Osteoblast (primary cell): ENCODE measurements at regions not wholly inside any gene's neighbourhood (a gene's known extent, or its start where the extent isn't known, plus 50 kb on each side); places are given as distances from the start of the nearest gene placed in this dataset.
A peak's percentile ranks its signal among the peaks of the same experiment; 100 is the strongest.
"Not testable (repeated sequence)": the region's sequence is repeated elsewhere in the genome, so short reads cannot be mapped to it uniquely, and the experiment has no call there.

Source experiments
- DNase-seq: peaks from one replicate; pipeline ENCODE4 v3.0.0; 2011; ENCODE audit warnings: low spot score, mixed read lengths; ENCODE audit not compliant: insufficient read length; ENCODE audit errors: missing footprints
- H2AFZ ChIP-seq: 2 replicates; pipeline ENCODE4 v1.6.0; 2011; ENCODE audit warnings: mild to moderate bottlenecking, low read length
- H3K27ac ChIP-seq: 2 replicates; pipeline ENCODE4 v1.5.1; 2011; ENCODE audit warnings: mild to moderate bottlenecking, low read depth, low read length, moderate library complexity
- H3K27me3 ChIP-seq: 2 replicates; pipeline ENCODE4 v1.6.0; 2012; ENCODE audit warnings: mild to moderate bottlenecking, control low read depth, inconsistent platforms, low read length, moderate library complexity; ENCODE audit not compliant: insufficient read depth
- H3K36me3 ChIP-seq: 2 replicates; pipeline ENCODE4 v1.5.1; 2011; ENCODE audit warnings: mild to moderate bottlenecking, low read length, control low read depth, moderate library complexity; ENCODE audit not compliant: insufficient read depth
- H3K4me1 ChIP-seq: 2 replicates; pipeline ENCODE4 v1.5.1; 2011; ENCODE audit warnings: mild to moderate bottlenecking, low read length, control low read depth, moderate library complexity; ENCODE audit not compliant: insufficient read depth
- H3K4me2 ChIP-seq: 2 replicates; pipeline ENCODE4 v1.6.0; 2011; ENCODE audit warnings: mild to moderate bottlenecking, low read length; ENCODE audit not compliant: insufficient read depth
- H3K4me3 ChIP-seq: fragments of 200-600 bp; sonication (generic); 3 replicates; pipeline ENCODE4 v1.5.1; 2012; ENCODE audit warnings: mild to moderate bottlenecking, low read length, inconsistent platforms; ENCODE audit not compliant: insufficient read depth
- H3K79me2 ChIP-seq: 2 replicates; pipeline ENCODE4 v1.6.0; 2012; ENCODE audit warnings: mild to moderate bottlenecking, low read length, control low read depth, inconsistent platforms; ENCODE audit not compliant: insufficient read depth
- H3K9me3 ChIP-seq: 2 replicates; pipeline ENCODE4 v1.5.1; 2011; ENCODE audit warnings: low read depth, low read length, control low read depth
- H4K20me1 ChIP-seq: 2 replicates; pipeline ENCODE4 v1.6.0; 2012; ENCODE audit warnings: mild to moderate bottlenecking, low read length, control low read depth; ENCODE audit not compliant: insufficient read depth
- CTCF ChIP-seq: IDR thresholded peaks from 2 replicates; pipeline ENCODE4 v1.5.1; 2011; ENCODE audit warnings: mild to moderate bottlenecking, low read depth, low read length, moderate library complexity; ENCODE audit errors: extremely low read depth

GRCh38 chr3:20421-20820 is 176.1 kb upstream of the CHL1 start:
- Histone ChIP-seq H3K27ac (no peak overlapping the region), H3K9me3 (no peaks in the 10 kb centered on the region), H4K20me1 (no peaks in the 10 kb centered on the region), H3K4me2 (no peak overlapping the region), H3K4me1 (no peaks in the 10 kb centered on the region), H3K79me2 (no peaks in the 10 kb centered on the region), H3K27me3 (no peaks in the 10 kb centered on the region), H2AFZ (no peak overlapping the region), H3K4me3 (no peak overlapping the region), H3K36me3 (no peaks in the 10 kb centered on the region)
- TF ChIP-seq CTCF, result no peak
- DNase-seq, result peak; percentile 2

GRCh38 chr3:24006-24405 is 172.6 kb upstream of the CHL1 start:
- Histone ChIP-seq H3K4me2 (no peak overlapping the region), H3K4me3 (no peak overlapping the region), H3K9me3 (no peaks in the 10 kb centered on the region), H4K20me1 (no peaks in the 10 kb centered on the region), H2AFZ (no peak overlapping the region), H3K36me3 (no peaks in the 10 kb centered on the region), H3K79me2 (no peaks in the 10 kb centered on the region), H3K27me3 (no peaks in the 10 kb centered on the region), H3K4me1 (no peaks in the 10 kb centered on the region), H3K27ac (no peak overlapping the region)
- DNase-seq, result no peak
- TF ChIP-seq CTCF, result no peak

- no peak overlapping the region for H3K27ac ChIP-seq
- H4K20me1 ChIP-seq, result no peaks in the 10 kb centered on the region
- H3K36me3 ChIP-seq, result no peaks in the 10 kb centered on the region
- no peak overlapping the region for H3K4me2 ChIP-seq
- no peak for DNase-seq
- no peaks in the 10 kb centered on the region for H3K4me1 ChIP-seq
- no peak overlapping the region for H3K4me3 ChIP-seq
- H3K79me2 ChIP-seq, result no peaks in the 10 kb centered on the region
- H3K27me3 ChIP-seq, result no peaks in the 10 kb centered on the region
- no peak overlapping the region for H2AFZ ChIP-seq
- H3K9me3 ChIP-seq, result no peaks in the 10 kb centered on the region
- no peak for TF ChIP-seq CTCF
These were observed 171.5 kb upstream of the CHL1 start for GRCh38 chr3:25056-25455.

GRCh38 chr3:35985-36384 is 160.6 kb upstream of the CHL1 start:
- H2AFZ ChIP-seq, H3K9me3 ChIP-seq, H3K27ac ChIP-seq, H3K4me2 ChIP-seq, H3K27me3 ChIP-seq, DNase-seq, H3K4me3 ChIP-seq, H3K4me1 ChIP-seq, H3K79me2 ChIP-seq, H4K20me1 ChIP-seq, H3K36me3 ChIP-seq: not testable (repeated sequence)

- not testable (repeated sequence) for H3K9me3 ChIP-seq, H3K4me3 ChIP-seq, H2AFZ ChIP-seq, H3K36me3 ChIP-seq, H3K79me2 ChIP-seq, H3K4me2 ChIP-seq, H3K27ac ChIP-seq, DNase-seq, H4K20me1 ChIP-seq, H3K27me3 ChIP-seq, H3K4me1 ChIP-seq
These were observed 153.5 kb upstream of the CHL1 start for GRCh38 chr3:42871-43744.
